ENCODE measurements at regions not wholly inside any gene's neighbourhood (a gene's known extent, or its start where the extent isn't known, plus 50 kb on each side); places are given as distances from the start of the nearest gene placed in this dataset.

GRCh38 chr2:13576406-13577036, 859.8 kb downstream of the TRIB2 start:
- no peaks in the 10 kb centered on the region for H4K20me1 ChIP-seq (ENCODE audit: control insufficient read depth, extremely low read depth, insufficient read depth, low read length)
- H3K79me2 ChIP-seq (ENCODE audit: control insufficient read depth, insufficient read depth, low read length) = no peaks in the 10 kb centered on the region
- no peaks in the 10 kb centered on the region for H3K4me1 ChIP-seq (ENCODE audit: control insufficient read depth, extremely low read depth, insufficient read depth, low read length)
- H3K4me2 ChIP-seq (ENCODE audit: extremely low read depth, insufficient read depth, low read length) = no peak overlapping the region
- H3K4me3 ChIP-seq (replicated peaks in 1 of 4; ENCODE audit: control extremely low read depth in 1 of 4, insufficient read depth in 1 of 4, low read depth in 3 of 4, low read length in 4 of 4) = no peak overlapping the region
- H2AFZ ChIP-seq (ENCODE audit: low read length) = no peak overlapping the region
- DNase-seq (ENCODE audit: low read depth in 2 of 2) = no peak
- H3K36me3 ChIP-seq (ENCODE audit: control insufficient read depth, insufficient read depth, low read length) = no peaks in the 10 kb centered on the region
- no peak overlapping the region for H3K27ac ChIP-seq (ENCODE audit: insufficient read depth, low read length)
- H3K9me3 ChIP-seq (ENCODE audit: control insufficient read depth, insufficient read depth, low read depth, low read length) = no peaks in the 10 kb centered on the region
- no peaks in the 10 kb centered on the region for H3K27me3 ChIP-seq (ENCODE audit: control insufficient read depth, insufficient read depth, low read length)
- TF ChIP-seq EZH2 (IDR thresholded peaks at IDR 0.05; ENCODE audit: low read length, missing control alignments) = no peak
- TF ChIP-seq, protein P1, sequence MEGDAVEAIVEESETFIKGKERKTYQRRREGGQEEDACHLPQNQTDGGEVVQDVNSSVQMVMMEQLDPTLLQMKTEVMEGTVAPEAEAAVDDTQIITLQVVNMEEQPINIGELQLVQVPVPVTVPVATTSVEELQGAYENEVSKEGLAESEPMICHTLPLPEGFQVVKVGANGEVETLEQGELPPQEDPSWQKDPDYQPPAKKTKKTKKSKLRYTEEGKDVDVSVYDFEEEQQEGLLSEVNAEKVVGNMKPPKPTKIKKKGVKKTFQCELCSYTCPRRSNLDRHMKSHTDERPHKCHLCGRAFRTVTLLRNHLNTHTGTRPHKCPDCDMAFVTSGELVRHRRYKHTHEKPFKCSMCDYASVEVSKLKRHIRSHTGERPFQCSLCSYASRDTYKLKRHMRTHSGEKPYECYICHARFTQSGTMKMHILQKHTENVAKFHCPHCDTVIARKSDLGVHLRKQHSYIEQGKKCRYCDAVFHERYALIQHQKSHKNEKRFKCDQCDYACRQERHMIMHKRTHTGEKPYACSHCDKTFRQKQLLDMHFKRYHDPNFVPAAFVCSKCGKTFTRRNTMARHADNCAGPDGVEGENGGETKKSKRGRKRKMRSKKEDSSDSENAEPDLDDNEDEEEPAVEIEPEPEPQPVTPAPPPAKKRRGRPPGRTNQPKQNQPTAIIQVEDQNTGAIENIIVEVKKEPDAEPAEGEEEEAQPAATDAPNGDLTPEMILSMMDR (conservative IDR thresholded peaks at IDR 0.05 in 1 of 2, IDR thresholded peaks at IDR 0.05 in 1 of 2; ENCODE audit: low read depth in 1 of 2, low read length in 2 of 2) = no peak
- no peak overlapping the region for H3K9ac ChIP-seq (ENCODE audit: insufficient read depth, low read length)

GRCh38 chr2:13578547-13578946, 861.8 kb downstream of the TRIB2 start:
- no peak for TF ChIP-seq EZH2 (IDR thresholded peaks at IDR 0.05; ENCODE audit: low read length, missing control alignments)
- TF ChIP-seq, protein P1 (conservative IDR thresholded peaks at IDR 0.05 in 1 of 2, IDR thresholded peaks at IDR 0.05 in 1 of 2; ENCODE audit: low read depth in 1 of 2, low read length in 2 of 2) = no peak
- Histone ChIP-seq H3K27ac (ENCODE audit: insufficient read depth, low read length) (no peak overlapping the region), H4K20me1 (ENCODE audit: control insufficient read depth, extremely low read depth, insufficient read depth, low read length) (no peaks in the 10 kb centered on the region), H3K4me3 (replicated peaks in 1 of 4; ENCODE audit: control extremely low read depth in 1 of 4, insufficient read depth in 1 of 4, low read depth in 3 of 4, low read length in 4 of 4) (no peak overlapping the region), H3K36me3 (ENCODE audit: control insufficient read depth, insufficient read depth, low read length) (no peaks in the 10 kb centered on the region), H3K4me1 (ENCODE audit: control insufficient read depth, extremely low read depth, insufficient read depth, low read length) (no peaks in the 10 kb centered on the region), H3K9ac (ENCODE audit: insufficient read depth, low read length) (no peak overlapping the region), H3K27me3 (ENCODE audit: control insufficient read depth, insufficient read depth, low read length) (no peaks in the 10 kb centered on the region), H3K9me3 (ENCODE audit: control insufficient read depth, insufficient read depth, low read depth, low read length) (no peaks in the 10 kb centered on the region), H3K4me2 (ENCODE audit: extremely low read depth, insufficient read depth, low read length) (no peak overlapping the region), H2AFZ (ENCODE audit: low read length) (no peak overlapping the region), H3K79me2 (ENCODE audit: control insufficient read depth, insufficient read depth, low read length) (no peaks in the 10 kb centered on the region)
- DNase-seq (ENCODE audit: low read depth in 2 of 2) = peak in 1 of 2 donors; percentile 58

DNA sequence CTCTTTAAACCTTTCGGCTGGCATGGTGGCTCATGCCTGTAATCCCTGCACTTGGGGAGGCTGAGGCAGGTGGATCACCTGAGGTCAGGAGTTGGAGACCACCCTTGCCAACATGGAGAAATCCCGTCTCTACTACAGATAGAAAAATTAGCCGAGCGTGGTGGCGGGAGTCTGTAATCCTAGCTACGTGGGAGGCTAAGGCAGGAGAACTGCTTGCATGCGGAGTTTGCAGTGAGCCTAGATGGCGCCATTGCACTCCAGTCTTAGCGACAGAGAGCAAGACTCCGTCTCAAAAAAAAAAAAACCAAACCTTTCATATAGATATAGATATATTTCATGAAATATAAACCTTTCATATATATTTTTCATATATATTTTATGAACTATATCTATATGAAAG, 864.7 kb downstream of the TRIB2 start:
- DNase-seq (ENCODE audit: low read depth in 2 of 2) = no peak
- TF ChIP-seq EZH2 (IDR thresholded peaks at IDR 0.05; ENCODE audit: low read length, missing control alignments) = no peak
- TF ChIP-seq, protein P1 (conservative IDR thresholded peaks at IDR 0.05 in 1 of 2, IDR thresholded peaks at IDR 0.05 in 1 of 2; ENCODE audit: low read depth in 1 of 2, low read length in 2 of 2) = no peak
- H3K9me3 ChIP-seq (ENCODE audit: control insufficient read depth, insufficient read depth, low read depth, low read length) = no peaks in the 10 kb centered on the region
- no peak overlapping the region for H2AFZ ChIP-seq (ENCODE audit: low read length)
- no peak overlapping the region for H3K27ac ChIP-seq (ENCODE audit: insufficient read depth, low read length)
- no peaks in the 10 kb centered on the region for H4K20me1 ChIP-seq (ENCODE audit: control insufficient read depth, extremely low read depth, insufficient read depth, low read length)
- H3K9ac ChIP-seq (ENCODE audit: insufficient read depth, low read length) = no peak overlapping the region
- no peak overlapping the region for H3K4me2 ChIP-seq (ENCODE audit: extremely low read depth, insufficient read depth, low read length)
- H3K27me3 ChIP-seq (ENCODE audit: control insufficient read depth, insufficient read depth, low read length) = no peaks in the 10 kb centered on the region
- H3K4me3 ChIP-seq (replicated peaks in 1 of 4; ENCODE audit: control extremely low read depth in 1 of 4, insufficient read depth in 1 of 4, low read depth in 3 of 4, low read length in 4 of 4) = no peak overlapping the region
- H3K4me1 ChIP-seq (ENCODE audit: control insufficient read depth, extremely low read depth, insufficient read depth, low read length) = no peaks in the 10 kb centered on the region
- no peaks in the 10 kb centered on the region for H3K36me3 ChIP-seq (ENCODE audit: control insufficient read depth, insufficient read depth, low read length)
- H3K79me2 ChIP-seq (ENCODE audit: control insufficient read depth, insufficient read depth, low read length) = no peaks in the 10 kb centered on the region
